ENCODE measurements at regions not wholly inside any gene's neighbourhood (a gene's known extent, or its start where the extent isn't known, plus 50 kb on each side); places are given as distances from the start of the nearest gene placed in this dataset.
A peak's percentile ranks its signal among the peaks of the same experiment; 100 is the strongest.

- no peak overlapping the region for H3K4me3 ChIP-seq (ENCODE audit: low read length)
- DNase-seq, result no peak
- no peak for ATAC-seq
- ChIA-PET CTCF (no interaction called here), POLR2A (no interaction called here)
- Mint-ChIP-seq H3K27ac (peak overlapping the region in 1 of 9 donors; percentile 47), H3K4me1 (peaks cover 8 to 16% (median 14%) of the 10 kb centered on the region in 7 donors), H3K27me3 (peaks cover 8 to 30% (median 14%) of the 10 kb centered on the region in 5 donors), H3K4me3 (no peak overlapping the region), H3K36me3 (peaks cover 0 to 16% (median 4%) of the 10 kb centered on the region in 5 donors), H3K9me3 (peaks cover 0 to 10% (median 5%) of the 10 kb centered on the region in 11 donors)
- H3K27ac ChIP-seq (ENCODE audit: low read depth, low read length), result no peak overlapping the region
- H3K9me3 ChIP-seq (ENCODE audit: control insufficient read depth in 2 of 3, low read length in 3 of 3), result no peaks in the 10 kb centered on the region
- H3K4me1 ChIP-seq (ENCODE audit: control insufficient read depth in 2 of 2, insufficient read depth in 2 of 2, low read length in 2 of 2), result peaks cover 0 to 7% of the 10 kb centered on the region in 2 donors
- H3K27me3 ChIP-seq (ENCODE audit: control insufficient read depth in 2 of 2, insufficient read depth in 2 of 2, low read length in 2 of 2), result peaks cover 0 to 4% of the 10 kb centered on the region in 2 donors
- intact Hi-C loops (cut with micrococcal nuclease), result no loop called here
- no peaks in the 10 kb centered on the region for H3K36me3 ChIP-seq (ENCODE audit: control insufficient read depth in 2 of 3, insufficient read depth in 3 of 3, low read length in 3 of 3)
Observed at GRCh38 chr9:96031366-96031824, 155.9 kb downstream of the ERCC6L2 start.

GRCh38 chr9:96029722-96030530 lies 154.4 kb downstream of the ERCC6L2 start:
- Histone ChIP-seq H3K4me3 (ENCODE audit: low read length) (no peak overlapping the region), H3K9me3 (ENCODE audit: control insufficient read depth in 2 of 3, low read length in 3 of 3) (no peaks in the 10 kb centered on the region), H3K27me3 (ENCODE audit: control insufficient read depth in 2 of 2, insufficient read depth in 2 of 2, low read length in 2 of 2) (peaks cover 0 to 4% of the 10 kb centered on the region in 2 donors), H3K27ac (ENCODE audit: low read depth, low read length) (no peak overlapping the region), H3K36me3 (ENCODE audit: control insufficient read depth in 2 of 3, insufficient read depth in 3 of 3, low read length in 3 of 3) (no peaks in the 10 kb centered on the region), H3K4me1 (ENCODE audit: control insufficient read depth in 2 of 2, insufficient read depth in 2 of 2, low read length in 2 of 2) (peaks cover 0 to 7% of the 10 kb centered on the region in 2 donors)
- H3K4me1 Mint-ChIP-seq, result peaks cover 14 to 24% (median 21%) of the 10 kb centered on the region in 7 donors
- no peak for DNase-seq
- no peak for ATAC-seq
- CTCF ChIA-PET, result no interaction called here
- POLR2A ChIA-PET, result no interaction called here
- H3K4me3 Mint-ChIP-seq, result no peak overlapping the region
- H3K27me3 Mint-ChIP-seq, result peaks cover 8 to 36% (median 19%) of the 10 kb centered on the region in 5 donors
- intact Hi-C loops (cut with micrococcal nuclease), result no loop called here
- H3K36me3 Mint-ChIP-seq, result peaks cover 0 to 17% (median 5%) of the 10 kb centered on the region in 5 donors
- H3K27ac Mint-ChIP-seq, result no peak overlapping the region
- H3K9me3 Mint-ChIP-seq, result peaks cover 0 to 4% (median 0%) of the 10 kb centered on the region in 11 donors

- ChIA-PET POLR2A (no interaction called here), CTCF (no interaction called here)
- H3K9me3 ChIP-seq (ENCODE audit: control insufficient read depth in 2 of 3, low read length in 3 of 3), result no peaks in the 10 kb centered on the region
- peak; percentile 19 for ATAC-seq
- H3K27me3 Mint-ChIP-seq, result peaks cover 8 to 54% (median 19%) of the 10 kb centered on the region in 5 donors
- intact Hi-C loops (cut with micrococcal nuclease), result no loop called here
- peaks cover 0 to 4% (median 0%) of the 10 kb centered on the region in 11 donors for H3K9me3 Mint-ChIP-seq
- H3K27ac Mint-ChIP-seq, result peak overlapping the region in 2 of 9 donors; percentile 74 to 83
- H3K27me3 ChIP-seq (ENCODE audit: control insufficient read depth in 2 of 2, insufficient read depth in 2 of 2, low read length in 2 of 2), result peaks cover 0 to 4% of the 10 kb centered on the region in 2 donors
- no peak for DNase-seq
- peak overlapping the region; percentile 27 for H3K4me3 ChIP-seq (ENCODE audit: low read length)
- H3K4me1 Mint-ChIP-seq, result peaks cover 29 to 43% (median 34%) of the 10 kb centered on the region in 7 donors
- H3K36me3 Mint-ChIP-seq, result peaks cover 0 to 20% (median 5%) of the 10 kb centered on the region in 5 donors
- H3K4me3 Mint-ChIP-seq, result peak overlapping the region; percentile 42 to 86 (median 74)
- H3K36me3 ChIP-seq (ENCODE audit: control insufficient read depth in 2 of 3, insufficient read depth in 3 of 3, low read length in 3 of 3), result no peaks in the 10 kb centered on the region
- peaks cover 4 to 13% of the 10 kb centered on the region in 2 donors for H3K4me1 ChIP-seq (ENCODE audit: control insufficient read depth in 2 of 2, insufficient read depth in 2 of 2, low read length in 2 of 2)
- H3K27ac ChIP-seq (ENCODE audit: low read depth, low read length), result no peak overlapping the region
Observed at GRCh38 chr9:96027251-96028131, 152.0 kb downstream of the ERCC6L2 start.

DNA sequence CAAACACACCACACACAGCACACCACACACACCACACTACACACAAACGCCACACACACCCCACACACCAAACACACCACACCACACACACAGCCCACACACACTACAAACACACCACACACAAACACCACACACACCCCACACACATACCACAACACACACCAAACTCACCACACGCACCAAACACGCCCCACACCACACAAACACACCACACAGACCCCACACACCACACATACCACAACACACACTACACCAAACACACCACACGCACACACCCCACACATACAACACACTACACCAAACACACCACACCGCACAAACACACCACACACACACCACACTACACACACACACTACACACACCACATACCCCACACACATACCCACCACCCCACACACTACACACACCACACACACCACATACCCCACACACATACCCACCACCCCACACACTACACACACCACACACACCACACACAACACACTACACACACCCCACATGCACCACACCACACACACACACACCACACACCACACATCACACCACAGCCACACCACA lies 151.2 kb downstream of the ERCC6L2 start:
- DNase-seq, result no peak
- Mint-ChIP-seq H3K36me3 (peaks cover 0 to 20% (median 5%) of the 10 kb centered on the region in 5 donors), H3K4me1 (peaks cover 29 to 50% (median 40%) of the 10 kb centered on the region in 7 donors), H3K27me3 (peaks cover 8 to 60% (median 19%) of the 10 kb centered on the region in 5 donors), H3K4me3 (peak overlapping the region in 8 of 10 donors; percentile 29 to 86 (median 60)), H3K9me3 (peaks cover 0 to 4% (median 0%) of the 10 kb centered on the region in 11 donors), H3K27ac (peak overlapping the region in 4 of 9 donors; percentile 2 to 79 (median 40))
- no peak overlapping the region for H3K4me3 ChIP-seq (ENCODE audit: low read length)
- H3K9me3 ChIP-seq (ENCODE audit: control insufficient read depth in 2 of 3, low read length in 3 of 3), result no peaks in the 10 kb centered on the region
- H3K36me3 ChIP-seq (ENCODE audit: control insufficient read depth in 2 of 3, insufficient read depth in 3 of 3, low read length in 3 of 3), result no peaks in the 10 kb centered on the region
- no peak overlapping the region for H3K27ac ChIP-seq (ENCODE audit: low read depth, low read length)
- ATAC-seq, result peak; percentile 25
- peaks cover 0 to 4% of the 10 kb centered on the region in 2 donors for H3K27me3 ChIP-seq (ENCODE audit: control insufficient read depth in 2 of 2, insufficient read depth in 2 of 2, low read length in 2 of 2)
- ChIA-PET CTCF (no interaction called here), POLR2A (no interaction called here)
- intact Hi-C loops (cut with micrococcal nuclease), result no loop called here
- H3K4me1 ChIP-seq (ENCODE audit: control insufficient read depth in 2 of 2, insufficient read depth in 2 of 2, low read length in 2 of 2), result peaks cover 10 to 19% of the 10 kb centered on the region in 2 donors

DNA sequence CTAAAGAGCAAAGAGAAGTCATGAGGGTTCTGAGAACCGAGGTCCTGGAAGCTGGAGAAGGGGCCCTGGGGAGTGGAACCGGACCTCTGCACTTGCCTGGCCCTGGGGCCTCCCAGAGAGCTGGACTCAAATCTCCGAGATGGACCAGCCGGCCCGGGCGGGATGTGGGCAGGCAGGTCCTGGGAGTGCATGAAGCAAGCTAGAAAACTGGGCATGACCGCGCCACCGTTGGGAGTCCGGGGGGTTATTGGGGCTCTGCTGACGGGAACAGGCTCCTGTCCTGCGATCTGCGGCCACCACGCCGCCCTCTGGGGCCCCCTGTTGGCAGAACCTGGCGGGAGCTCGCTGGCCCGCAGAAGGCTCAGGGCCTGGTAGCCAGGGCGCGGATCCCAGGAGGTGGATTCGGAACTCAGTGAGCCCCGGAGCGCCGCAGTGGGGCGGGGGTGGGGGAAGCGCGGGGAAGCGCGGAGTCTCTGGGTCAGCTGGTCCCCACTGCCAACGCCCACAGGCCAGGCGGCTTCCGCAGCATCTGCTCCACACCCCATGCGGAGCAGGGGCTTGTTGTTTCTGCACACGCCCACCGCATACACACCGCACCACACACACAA lies 150.6 kb downstream of the ERCC6L2 start:
- POLR2A ChIA-PET, result interaction anchor here (0.6 kb wide), 1 partner anchor 12 kb away, joined by 4 read pairs; no protein-coding TSS in a partner anchor
- Mint-ChIP-seq H3K9me3 (peaks cover 0 to 4% (median 0%) of the 10 kb centered on the region in 11 donors), H3K4me1 (peaks cover 29 to 50% (median 40%) of the 10 kb centered on the region in 7 donors), H3K4me3 (peak overlapping the region; percentile 5 to 86 (median 28)), H3K27ac (peak overlapping the region in 6 of 9 donors; percentile 9 to 79 (median 37)), H3K27me3 (peaks cover 8 to 61% (median 19%) of the 10 kb centered on the region in 5 donors), H3K36me3 (peaks cover 0 to 20% (median 5%) of the 10 kb centered on the region in 5 donors)
- DNase-seq (no peak), ATAC-seq (peak; percentile 19)
- no peaks in the 10 kb centered on the region for H3K9me3 ChIP-seq (ENCODE audit: control insufficient read depth in 2 of 3, low read length in 3 of 3)
- no peaks in the 10 kb centered on the region for H3K36me3 ChIP-seq (ENCODE audit: control insufficient read depth in 2 of 3, insufficient read depth in 3 of 3, low read length in 3 of 3)
- CTCF ChIA-PET, result interaction anchor here (0.7 kb wide), 1 partner anchor 11 kb away, joined by 3 read pairs; no protein-coding TSS in a partner anchor
- intact Hi-C loops (cut with micrococcal nuclease), result no loop called here
- H3K4me3 ChIP-seq (ENCODE audit: low read length), result no peak overlapping the region
- H3K27me3 ChIP-seq (ENCODE audit: control insufficient read depth in 2 of 2, insufficient read depth in 2 of 2, low read length in 2 of 2), result peaks cover 0 to 4% of the 10 kb centered on the region in 2 donors
- H3K27ac ChIP-seq (ENCODE audit: low read depth, low read length), result no peak overlapping the region
- H3K4me1 ChIP-seq (ENCODE audit: control insufficient read depth in 2 of 2, insufficient read depth in 2 of 2, low read length in 2 of 2), result peaks cover 10 to 19% of the 10 kb centered on the region in 2 donors

Data from naive thymus-derived CD4-positive, alpha-beta T cell (primary cell).